Hepatocyte (in vitro differentiated cells): ENCODE measurements at regions not wholly inside any gene's neighbourhood (a gene's known extent, or its start where the extent isn't known, plus 50 kb on each side); places are given as distances from the start of the nearest gene placed in this dataset.

Source experiments
- DNase-seq: peaks from one replicate; pipeline ENCODE4 v3.0.0-alpha.2; 2016; ENCODE audit warnings: low spot score
- H2AFZ ChIP-seq: fragments of 200-600 bp; sonication (generic); 2 replicates; pipeline ENCODE4 v1.6.0; 2016; ENCODE audit warnings: antibody characterized with exemption, mild to moderate bottlenecking
- H3K27ac ChIP-seq: fragments of 200-600 bp; sonication (generic); 2 replicates; pipeline ENCODE4 v1.5.1; 2016; ENCODE audit warnings: mild to moderate bottlenecking
- H3K27me3 ChIP-seq: fragments of 200-600 bp; sonication (generic); 2 replicates; pipeline ENCODE4 v1.6.1; 2016
- H3K36me3 ChIP-seq: fragments of 200-600 bp; sonication (generic); replicated peaks from 2 replicates; pipeline ENCODE4 v1.5.1; 2016; ENCODE audit warnings: low read depth; ENCODE audit not compliant: insufficient read depth
- H3K4me1 ChIP-seq: fragments of 200-600 bp; sonication (generic); 2 replicates; pipeline ENCODE4 v1.5.1; 2016; ENCODE audit warnings: mild to moderate bottlenecking, moderate library complexity; ENCODE audit not compliant: insufficient read depth
- H3K4me2 ChIP-seq: fragments of 200-600 bp; sonication (generic); 2 replicates; pipeline ENCODE4 v1.6.0; 2016
- H3K4me3 ChIP-seq: fragments of 200-600 bp; sonication (generic); 2 replicates; pipeline ENCODE4 v1.5.1; 2016; ENCODE audit warnings: mild to moderate bottlenecking
- H3K79me2 ChIP-seq: fragments of 200-600 bp; sonication (generic); 2 replicates; pipeline ENCODE4 v1.6.0; 2017; ENCODE audit warnings: mild to moderate bottlenecking
- H3K9me2 ChIP-seq: fragments of 200-600 bp; sonication (generic); replicated peaks from 2 replicates; pipeline ENCODE4 v1.6.0; 2017; ENCODE audit warnings: mild to moderate bottlenecking; ENCODE audit not compliant: insufficient read depth
- H3K9me3 ChIP-seq: fragments of 200-600 bp; sonication (generic); 2 replicates; pipeline ENCODE4 v1.5.1; 2016; ENCODE audit warnings: low read depth, mild to moderate bottlenecking
- H4K20me1 ChIP-seq: fragments of 200-600 bp; sonication (generic); 2 replicates; pipeline ENCODE4 v1.6.0; 2016; ENCODE audit warnings: mild to moderate bottlenecking; ENCODE audit not compliant: insufficient read depth, poor library complexity, severe bottlenecking
- CTCF ChIP-seq: fragments of 200-600 bp; sonication (generic); IDR thresholded peaks from 2 replicates; pipeline ENCODE4 v1.5.1; 2016; ENCODE audit warnings: antibody characterized with exemption, mild to moderate bottlenecking; ENCODE audit not compliant: poor library complexity
- EZH2 ChIP-seq: fragments of 200-600 bp; sonication (generic); IDR thresholded peaks from 2 replicates; pipeline ENCODE4 v1.6.1; 2016; ENCODE audit warnings: antibody characterized with exemption, mild to moderate bottlenecking, borderline replicate concordance
- EZH2phosphoT487 ChIP-seq: fragments of 200-600 bp; sonication (generic); IDR thresholded peaks from one replicate; pipeline ENCODE4 v1.6.1; 2018; ENCODE audit warnings: antibody characterized with exemption, mild to moderate bottlenecking, low read depth, moderate library complexity; ENCODE audit not compliant: unreplicated experiment, severe bottlenecking
- WGBS: methylation state at CpG from one replicate; pipeline ENCODE4 v1.1.6; 2016; ENCODE audit warnings: low lambda C conversion rate; ENCODE audit errors: missing lambda C conversion rate; 5-methylcytosine and 5-hydroxymethylcytosine counted together

- no peak overlapping the region for H3K4me3 ChIP-seq
- H3K4me1 ChIP-seq, result no peaks in the 10 kb centered on the region
- DNase-seq, result no peak
- no peaks in the 10 kb centered on the region for H3K36me3 ChIP-seq
- no peaks in the 10 kb centered on the region for H3K9me2 ChIP-seq
- H3K79me2 ChIP-seq, result no peaks in the 10 kb centered on the region
- no peaks in the 10 kb centered on the region for H4K20me1 ChIP-seq
- H2AFZ ChIP-seq, result no peak overlapping the region
- H3K4me2 ChIP-seq, result no peak overlapping the region
- no peak overlapping the region for H3K27ac ChIP-seq
- H3K9me3 ChIP-seq, result no peaks in the 10 kb centered on the region
- TF ChIP-seq EZH2, result no peak
- no peak for TF ChIP-seq CTCF
- TF ChIP-seq EZH2phosphoT487, result no peak
- H3K27me3 ChIP-seq, result no peaks in the 10 kb centered on the region
These were observed 115.1 kb upstream of the GULP1 start for GRCh38 chr2:188176620-188177019.

- Histone ChIP-seq H3K27me3 (no peaks in the 10 kb centered on the region), H3K9me2 (no peaks in the 10 kb centered on the region), H3K9me3 (no peaks in the 10 kb centered on the region), H4K20me1 (no peaks in the 10 kb centered on the region), H3K79me2 (no peaks in the 10 kb centered on the region), H3K4me3 (no peak overlapping the region), H3K4me2 (no peak overlapping the region), H3K4me1 (no peaks in the 10 kb centered on the region), H2AFZ (no peak overlapping the region), H3K27ac (no peak overlapping the region), H3K36me3 (no peaks in the 10 kb centered on the region)
- TF ChIP-seq EZH2phosphoT487 (no peak), CTCF (no peak), EZH2 (no peak)
- DNase-seq, result no peak
- 62% methylated on average over 5 of the region's 5 CpGs for WGBS
These were observed 110.4 kb upstream of the GULP1 start for GRCh38 chr2:188181067-188181838.

GRCh38 chr2:188181884-188182283 is 109.8 kb upstream of the GULP1 start:
- WGBS, result 48% methylated on average over 1 of the region's 1 CpG
- H4K20me1 ChIP-seq, result no peaks in the 10 kb centered on the region
- H3K9me2 ChIP-seq, result no peaks in the 10 kb centered on the region
- H3K9me3 ChIP-seq, result no peaks in the 10 kb centered on the region
- H3K27me3 ChIP-seq, result no peaks in the 10 kb centered on the region
- H3K4me3 ChIP-seq, result no peak overlapping the region
- no peaks in the 10 kb centered on the region for H3K4me1 ChIP-seq
- H3K36me3 ChIP-seq, result no peaks in the 10 kb centered on the region
- H3K79me2 ChIP-seq, result no peaks in the 10 kb centered on the region
- no peak for DNase-seq
- H3K4me2 ChIP-seq, result no peak overlapping the region
- TF ChIP-seq EZH2, result no peak
- TF ChIP-seq CTCF, result no peak
- no peak for TF ChIP-seq EZH2phosphoT487
- H3K27ac ChIP-seq, result no peak overlapping the region
- H2AFZ ChIP-seq, result no peak overlapping the region

- TF ChIP-seq EZH2, result no peak
- TF ChIP-seq CTCF, result no peak
- TF ChIP-seq EZH2phosphoT487, result no peak
- no peaks in the 10 kb centered on the region for H3K79me2 ChIP-seq
- no peaks in the 10 kb centered on the region for H3K27me3 ChIP-seq
- no peak overlapping the region for H3K27ac ChIP-seq
- H4K20me1 ChIP-seq, result no peaks in the 10 kb centered on the region
- H3K9me2 ChIP-seq, result no peaks in the 10 kb centered on the region
- no peak overlapping the region for H3K4me2 ChIP-seq
- no peak overlapping the region for H3K4me3 ChIP-seq
- no peaks in the 10 kb centered on the region for H3K9me3 ChIP-seq
- H3K4me1 ChIP-seq, result no peaks in the 10 kb centered on the region
- H2AFZ ChIP-seq, result no peak overlapping the region
- no peak for DNase-seq
- no peaks in the 10 kb centered on the region for H3K36me3 ChIP-seq
These were observed 103.9 kb upstream of the GULP1 start for GRCh38 chr2:188187726-188188125.
